Caco-2 (cell line): ENCODE measurements at regions not wholly inside any gene's neighbourhood (a gene's known extent, or its start where the extent isn't known, plus 50 kb on each side); places are given as distances from the start of the nearest gene placed in this dataset.

Source experiments
- BruUV-seq: library from RNA; stranded (reverse); fragments of 400-500 nt; replicated peaks from 2 replicates; lab custom pipeline; 2021; lab: Mats Ljungman, UMichigan
- CTCF ChIA-PET: fragments of 300-600 bp; sonication (Branson Sonifier 250); formaldehyde crosslinking; loops from one replicate; lab custom pipeline; 2022; ENCODE audit warnings: antibody characterized with exemption; lab: Charles Lee
- POLR2A ChIA-PET: fragments of 300-600 bp; sonication (Branson Sonifier 250); formaldehyde crosslinking; loops from one replicate; lab custom pipeline; 2022; ENCODE audit warnings: antibody characterized with exemption; lab: Charles Lee
- DNase-seq, 2 experiments: peaks; one replicate each; pipeline versions ENCODE4 v3.0.0 to v3.0.0-alpha.2; 2020 to 2022
- H3K27me3 ChIP-seq: replicated peaks from 2 replicates; pipeline ENCODE4 v1.6.0; 2011; ENCODE audit warnings: low read length; ENCODE audit not compliant: control insufficient read depth, insufficient read depth
- H3K36me3 ChIP-seq: 2 replicates; pipeline ENCODE4 v1.5.1; 2011; ENCODE audit warnings: low read length; ENCODE audit not compliant: control insufficient read depth, insufficient read depth
- H3K4me1 ChIP-seq: fragments of 250-450 bp; sonication (Bioruptor Pico); 2 replicates; pipeline ENCODE4 v1.5.1; 2020; ENCODE audit warnings: mild to moderate bottlenecking
- H3K4me3 ChIP-seq: 2 replicates; pipeline ENCODE4 v1.5.1; 2011; ENCODE audit warnings: low read depth, mild to moderate bottlenecking, control low read depth, low read length
- H3K9me3 ChIP-seq: fragments of 250-450 bp; sonication (Bioruptor Pico); 2 replicates; pipeline ENCODE4 v1.5.1; 2020; ENCODE audit warnings: mild to moderate bottlenecking, moderate library complexity
- H3K27ac Mint-ChIP-seq: one replicate; pipeline ENCODE4 v1.8.0; 2022; ENCODE audit warnings: mixed read lengths; ENCODE audit not compliant: unreplicated experiment
- H3K27me3 Mint-ChIP-seq: one replicate; pipeline ENCODE4 v1.8.0; 2022; ENCODE audit warnings: mixed read lengths; ENCODE audit not compliant: insufficient read depth, unreplicated experiment
- H3K36me3 Mint-ChIP-seq: one replicate; pipeline ENCODE4 v1.8.0; 2022; ENCODE audit warnings: mild to moderate bottlenecking, mixed read lengths; ENCODE audit not compliant: insufficient read depth, unreplicated experiment
- H3K4me1 Mint-ChIP-seq: one replicate; pipeline ENCODE4 v1.8.0; 2022; ENCODE audit warnings: low read depth, mixed read lengths; ENCODE audit not compliant: unreplicated experiment
- H3K4me3 Mint-ChIP-seq: one replicate; pipeline ENCODE4 v1.8.0; 2022; ENCODE audit warnings: mild to moderate bottlenecking, moderate library complexity, mixed read lengths; ENCODE audit not compliant: unreplicated experiment
- H3K9me3 Mint-ChIP-seq: one replicate; pipeline ENCODE4 v1.8.0; 2022; ENCODE audit warnings: mixed read lengths; ENCODE audit not compliant: unreplicated experiment
- CTCF ChIP-seq, 2 experiments: fragments of 200-600 bp in 1 of 2; IDR thresholded peaks; 1 replicate in 1 of 2; 2 replicates in 1 of 2; pipeline versions ENCODE4 v1.5.1 to v1.8.0; 2011 to 2022; ENCODE audit warnings: antibody characterized with exemption in 1 of 2, control low read depth in 1 of 2, inconsistent platforms in 1 of 2, low read depth in 1 of 2, low read length in 1 of 2, mild to moderate bottlenecking in 1 of 2, moderate library complexity in 1 of 2; ENCODE audit not compliant: insufficient read depth in 1 of 2, severe bottlenecking in 1 of 2, unreplicated experiment in 1 of 2
- intact Hi-C: fragments of 100-400 bp; cut with micrococcal nuclease; formaldehyde crosslinking; loops from one replicate; pipeline ENCODE4 v1.10.0; 2022; ENCODE audit not compliant: unreplicated experiment

GRCh38 chr2:144125751-144126150 lies 394.2 kb downstream of the ZEB2 start:
- ChIA-PET CTCF (no interaction called here), POLR2A (no interaction called here)
- no peaks in the 10 kb centered on the region for H3K9me3 ChIP-seq
- H3K27me3 ChIP-seq: no peaks in the 10 kb centered on the region
- no peak for DNase-seq
- Mint-ChIP-seq H3K27ac (no peak overlapping the region), H3K4me3 (no peak overlapping the region), H3K27me3 (no peaks in the 10 kb centered on the region), H3K9me3 (no peaks in the 10 kb centered on the region), H3K36me3 (no peaks in the 10 kb centered on the region), H3K4me1 (no peaks in the 10 kb centered on the region)
- no peak overlapping the region for H3K4me3 ChIP-seq
- intact Hi-C loops: no loop called here
- no peak for TF ChIP-seq CTCF (IDR thresholded peaks at IDR 0.05; ENCODE audit: insufficient read depth in 1 of 2, low read depth in 1 of 2, low read length in 1 of 2, severe bottlenecking in 1 of 2, unreplicated experiment in 1 of 2)
- BruUV-seq: no TSS peak
- 0 out of 2 replicates have a peak, but pooled peaks cover 2% of the 10 kb centered on the region for H3K4me1 ChIP-seq
- no peaks in the 10 kb centered on the region for H3K36me3 ChIP-seq

GRCh38 chr2:144124882-144125281 lies 395.0 kb downstream of the ZEB2 start:
- Mint-ChIP-seq H3K4me3 (no peak overlapping the region), H3K27ac (no peak overlapping the region)
- CTCF ChIA-PET: no interaction called here

GRCh38 chr2:144120487-144120886 lies 399.4 kb downstream of the ZEB2 start:
- CTCF ChIA-PET: no interaction called here
- no peak for DNase-seq
- BruUV-seq: no TSS peak
- no peaks in the 10 kb centered on the region for H3K36me3 Mint-ChIP-seq
- Histone ChIP-seq H3K9me3 (no peaks in the 10 kb centered on the region), H3K4me3 (no peak overlapping the region), H3K4me1 (no peaks in the 10 kb centered on the region), H3K27me3 (no peaks in the 10 kb centered on the region), H3K36me3 (no peaks in the 10 kb centered on the region)
- H3K9me3 Mint-ChIP-seq: no peaks in the 10 kb centered on the region
- TF ChIP-seq CTCF (IDR thresholded peaks at IDR 0.05; ENCODE audit: insufficient read depth in 1 of 2, low read depth in 1 of 2, low read length in 1 of 2, severe bottlenecking in 1 of 2, unreplicated experiment in 1 of 2): no peak
- H3K27ac Mint-ChIP-seq: no peak overlapping the region
- intact Hi-C loops: no loop called here
- H3K4me1 Mint-ChIP-seq: no peaks in the 10 kb centered on the region
- no peak overlapping the region for H3K4me3 Mint-ChIP-seq
- H3K27me3 Mint-ChIP-seq: no peaks in the 10 kb centered on the region
- POLR2A ChIA-PET: no interaction called here

More at GRCh38 chr2:144124882-144125281, 395.0 kb downstream of the ZEB2 start:
- no TSS peak for BruUV-seq
- intact Hi-C loops: no loop called here
- Mint-ChIP-seq H3K4me1 (no peaks in the 10 kb centered on the region), H3K36me3 (no peaks in the 10 kb centered on the region), H3K9me3 (no peaks in the 10 kb centered on the region), H3K27me3 (no peaks in the 10 kb centered on the region)
- no peaks in the 10 kb centered on the region for H3K4me1 ChIP-seq
- no peak for TF ChIP-seq CTCF (IDR thresholded peaks at IDR 0.05; ENCODE audit: insufficient read depth in 1 of 2, low read depth in 1 of 2, low read length in 1 of 2, severe bottlenecking in 1 of 2, unreplicated experiment in 1 of 2)
- no peak overlapping the region for H3K4me3 ChIP-seq
- no peak for DNase-seq
- POLR2A ChIA-PET: no interaction called here
- H3K9me3 ChIP-seq: no peaks in the 10 kb centered on the region
- H3K36me3 ChIP-seq: no peaks in the 10 kb centered on the region
- H3K27me3 ChIP-seq: no peaks in the 10 kb centered on the region
